PC-3 (cell line): ENCODE measurements at regions not wholly inside any gene's neighbourhood (a gene's known extent, or its start where the extent isn't known, plus 50 kb on each side); places are given as distances from the start of the nearest gene placed in this dataset.

Source experiments
- ATAC-seq: fragments of 200-7000 bp; cut with Tn5 transposase; 2 replicates; pipeline ENCODE4 v1.9.1; 2020; ENCODE audit warnings: mild to moderate bottlenecking, moderate library complexity
- BruUV-seq: library from RNA; stranded (reverse); fragments of 400-500 nt; replicated peaks from 2 replicates; lab custom pipeline; 2021; lab: Mats Ljungman, UMichigan
- CTCF ChIA-PET: fragments of 300-600 bp; sonication (Branson Sonifier 250); formaldehyde crosslinking; loops from one replicate; lab custom pipeline; 2022; ENCODE audit warnings: antibody characterized with exemption; lab: Charles Lee
- POLR2A ChIA-PET: fragments of 300-600 bp; sonication (Branson Sonifier 250); formaldehyde crosslinking; loops from one replicate; lab custom pipeline; 2022; ENCODE audit warnings: antibody characterized with exemption; ENCODE audit not compliant: unreplicated experiment; lab: Charles Lee
- DNase-seq: peaks from one replicate; pipeline ENCODE4 v3.0.0-alpha.2; 2015
- H2AFZ ChIP-seq: fragments of 300-600 bp; sonication (generic); 2 replicates; pipeline ENCODE4 v1.6.0; 2016; ENCODE audit warnings: antibody characterized with exemption, low read length
- H3F3A ChIP-seq: fragments of 300-600 bp; sonication (generic); one replicate; pipeline ENCODE4 v1.6.0; 2017; ENCODE audit warnings: antibody characterized with exemption, low read length, control low read depth, mild to moderate bottlenecking; ENCODE audit not compliant: unreplicated experiment
- H3K27ac ChIP-seq: fragments of 300-600 bp; sonication (generic); 2 replicates; pipeline ENCODE4 v1.5.1; 2016; ENCODE audit warnings: mild to moderate bottlenecking, low read length
- H3K27me3 ChIP-seq: fragments of 300-600 bp; sonication (generic); 2 replicates; pipeline ENCODE4 v1.6.1; 2016; ENCODE audit warnings: low read length, mixed read lengths
- H3K36me3 ChIP-seq: fragments of 300-600 bp; sonication (generic); 2 replicates; pipeline ENCODE4 v1.6.1; 2016; ENCODE audit warnings: low read depth, mixed run types, low read length, mixed read lengths
- H3K4me1 ChIP-seq: fragments of 300-600 bp; sonication (generic); 2 replicates; pipeline ENCODE4 v1.5.1; 2016; ENCODE audit warnings: low read length; ENCODE audit not compliant: insufficient read depth
- H3K4me2 ChIP-seq: fragments of 300-600 bp; sonication (generic); 2 replicates; pipeline ENCODE4 v1.6.0; 2016; ENCODE audit warnings: low read length
- H3K4me3 ChIP-seq: fragments of 300-600 bp; sonication (generic); 2 replicates; pipeline ENCODE4 v1.5.1; 2016; ENCODE audit warnings: mild to moderate bottlenecking, low read length, mixed read lengths
- H3K79me2 ChIP-seq: fragments of 300-600 bp; sonication (generic); 2 replicates; pipeline ENCODE4 v1.6.1; 2017; ENCODE audit warnings: low read length, mixed read lengths
- H3K9ac ChIP-seq: fragments of 300-600 bp; sonication (generic); 2 replicates; pipeline ENCODE4 v1.6.0; 2016; ENCODE audit warnings: mild to moderate bottlenecking, low read length
- H3K9me2 ChIP-seq: fragments of 300-600 bp; sonication (generic); replicated peaks from 2 replicates; pipeline ENCODE4 v1.6.1; 2016; ENCODE audit warnings: mixed run types, low read length, mixed read lengths
- H3K9me3 ChIP-seq: fragments of 300-600 bp; sonication (generic); 2 replicates; pipeline ENCODE4 v1.6.1; 2016; ENCODE audit warnings: low read length, mixed read lengths
- H4K20me1 ChIP-seq: fragments of 300-600 bp; sonication (generic); 2 replicates; pipeline ENCODE4 v1.6.1; 2016; ENCODE audit warnings: low read length, mixed read lengths
- EZH2 ChIP-seq: fragments of 300-600 bp; sonication (generic); IDR thresholded peaks from one replicate; pipeline ENCODE4 v1.6.1; 2017; ENCODE audit warnings: antibody characterized with exemption, mild to moderate bottlenecking, low read length; ENCODE audit not compliant: unreplicated experiment
- EZH2phosphoT487 ChIP-seq: fragments of 300-600 bp; sonication (generic); IDR thresholded peaks from 2 replicates; pipeline ENCODE4 v1.6.1; 2018; ENCODE audit warnings: mild to moderate bottlenecking, antibody characterized with exemption, low read length, borderline replicate concordance
- intact Hi-C: fragments of 100-400 bp; cut with micrococcal nuclease; formaldehyde crosslinking; loops from 2 replicates; pipeline ENCODE4 v1.9.0; 2023
- TF ChIP-seq, protein P1 (sequence below): fragments of 300-600 bp; sonication (generic); conservative IDR thresholded peaks from 2 replicates; pipeline ENCODE4 v1.5.1; 2017; ENCODE audit warnings: antibody characterized with exemption, low read depth, mild to moderate bottlenecking, low read length

DNA sequence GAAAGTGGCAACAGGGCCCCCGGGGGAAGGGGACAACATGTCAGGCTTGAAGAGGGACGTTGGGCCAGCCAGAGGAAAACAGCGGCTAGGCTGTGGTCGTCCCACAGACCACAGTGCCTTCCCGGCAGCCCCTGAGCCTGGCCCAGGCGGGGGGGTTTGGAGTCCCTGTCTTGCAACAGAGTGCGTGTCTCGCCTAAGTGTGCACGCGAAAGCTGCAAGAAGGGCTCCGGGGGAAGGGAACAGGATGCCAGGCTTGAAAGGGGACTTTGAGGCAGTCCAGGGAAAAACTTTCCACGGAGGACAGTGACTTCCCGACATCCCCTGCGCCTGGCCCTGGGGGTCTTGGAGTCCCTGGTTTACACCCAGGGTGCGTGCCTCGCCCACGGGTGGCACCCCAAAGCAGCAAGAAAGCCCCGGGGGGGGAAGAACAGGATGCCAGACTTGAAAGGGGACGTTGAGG, 157.5 kb upstream of the ALG10B start:
- no peaks in the 10 kb centered on the region for H4K20me1 ChIP-seq
- H3K27me3 ChIP-seq: peaks cover 18% of the 10 kb centered on the region
- TF ChIP-seq EZH2 (no peak), EZH2phosphoT487 (no peak)
- TF ChIP-seq, protein P1, sequence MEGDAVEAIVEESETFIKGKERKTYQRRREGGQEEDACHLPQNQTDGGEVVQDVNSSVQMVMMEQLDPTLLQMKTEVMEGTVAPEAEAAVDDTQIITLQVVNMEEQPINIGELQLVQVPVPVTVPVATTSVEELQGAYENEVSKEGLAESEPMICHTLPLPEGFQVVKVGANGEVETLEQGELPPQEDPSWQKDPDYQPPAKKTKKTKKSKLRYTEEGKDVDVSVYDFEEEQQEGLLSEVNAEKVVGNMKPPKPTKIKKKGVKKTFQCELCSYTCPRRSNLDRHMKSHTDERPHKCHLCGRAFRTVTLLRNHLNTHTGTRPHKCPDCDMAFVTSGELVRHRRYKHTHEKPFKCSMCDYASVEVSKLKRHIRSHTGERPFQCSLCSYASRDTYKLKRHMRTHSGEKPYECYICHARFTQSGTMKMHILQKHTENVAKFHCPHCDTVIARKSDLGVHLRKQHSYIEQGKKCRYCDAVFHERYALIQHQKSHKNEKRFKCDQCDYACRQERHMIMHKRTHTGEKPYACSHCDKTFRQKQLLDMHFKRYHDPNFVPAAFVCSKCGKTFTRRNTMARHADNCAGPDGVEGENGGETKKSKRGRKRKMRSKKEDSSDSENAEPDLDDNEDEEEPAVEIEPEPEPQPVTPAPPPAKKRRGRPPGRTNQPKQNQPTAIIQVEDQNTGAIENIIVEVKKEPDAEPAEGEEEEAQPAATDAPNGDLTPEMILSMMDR: no peak
- H3K4me2 ChIP-seq: no peak overlapping the region
- CTCF ChIA-PET: no interaction called here
- H3K36me3 ChIP-seq: no peaks in the 10 kb centered on the region
- intact Hi-C loops: no loop called here
- BruUV-seq: no TSS peak
- H3K4me1 ChIP-seq: no peaks in the 10 kb centered on the region
- H3K9me2 ChIP-seq: no peaks in the 10 kb centered on the region
- H3K9me3 ChIP-seq: no peaks in the 10 kb centered on the region
- H3K27ac ChIP-seq: no peak overlapping the region
- no peaks in the 10 kb centered on the region for H3F3A ChIP-seq
- no peak overlapping the region for H3K9ac ChIP-seq
- DNase-seq: no peak
- H3K79me2 ChIP-seq: no peaks in the 10 kb centered on the region
- POLR2A ChIA-PET: no interaction called here
- no peak for ATAC-seq
- no peak overlapping the region for H2AFZ ChIP-seq
- no peak overlapping the region for H3K4me3 ChIP-seq

DNA sequence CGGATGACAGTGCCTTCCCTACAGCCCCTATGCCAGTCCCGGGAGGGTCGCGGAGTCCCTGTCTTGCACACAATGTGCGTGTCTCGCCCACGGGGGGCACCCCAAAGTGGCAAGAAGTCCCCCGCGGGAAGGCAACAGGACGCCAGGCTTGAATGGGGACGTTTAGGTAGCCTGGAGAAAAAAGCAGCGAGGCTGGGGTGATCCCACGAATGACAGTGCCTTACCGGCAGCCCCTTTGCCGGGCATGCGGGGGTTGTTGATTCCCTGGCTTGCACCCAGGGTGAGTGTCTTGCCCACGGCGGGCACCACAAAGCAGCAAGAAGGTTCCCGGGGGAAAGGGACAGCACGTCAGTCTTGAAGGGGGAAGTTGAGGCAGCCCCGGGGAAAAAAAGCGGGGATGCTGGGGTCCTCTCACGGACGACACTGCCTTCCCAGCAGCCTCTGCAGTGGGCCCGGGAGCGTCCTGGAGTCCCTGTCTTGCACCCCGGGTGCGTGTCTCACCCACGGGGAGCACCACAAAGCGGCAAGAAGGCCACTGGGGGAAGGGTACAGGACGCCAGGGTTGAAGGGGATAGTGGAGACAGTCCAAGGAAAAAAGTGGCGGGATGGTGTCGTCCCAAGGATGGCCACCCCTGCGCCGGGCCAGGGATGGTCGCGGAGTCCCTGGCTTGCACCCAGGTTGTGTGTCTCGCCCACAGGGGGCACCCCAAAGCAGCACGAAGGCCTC, 156.8 kb upstream of the ALG10B start:
- TF ChIP-seq, protein P1: no peak
- TF ChIP-seq EZH2 (no peak), EZH2phosphoT487 (no peak)
- Histone ChIP-seq H3K9me2 (no peaks in the 10 kb centered on the region), H3K27me3 (peaks cover 18% of the 10 kb centered on the region), H3K9ac (no peak overlapping the region), H3K4me1 (no peaks in the 10 kb centered on the region), H3F3A (no peaks in the 10 kb centered on the region), H3K4me2 (no peak overlapping the region), H2AFZ (no peak overlapping the region), H3K79me2 (no peaks in the 10 kb centered on the region), H4K20me1 (no peaks in the 10 kb centered on the region), H3K36me3 (no peaks in the 10 kb centered on the region), H3K9me3 (no peaks in the 10 kb centered on the region), H3K27ac (no peak overlapping the region), H3K4me3 (no peak overlapping the region)
- intact Hi-C loops: no loop called here
- no peak for ATAC-seq
- BruUV-seq: no TSS peak
- CTCF ChIA-PET: no interaction called here
- POLR2A ChIA-PET: no interaction called here
- no peak for DNase-seq

DNA sequence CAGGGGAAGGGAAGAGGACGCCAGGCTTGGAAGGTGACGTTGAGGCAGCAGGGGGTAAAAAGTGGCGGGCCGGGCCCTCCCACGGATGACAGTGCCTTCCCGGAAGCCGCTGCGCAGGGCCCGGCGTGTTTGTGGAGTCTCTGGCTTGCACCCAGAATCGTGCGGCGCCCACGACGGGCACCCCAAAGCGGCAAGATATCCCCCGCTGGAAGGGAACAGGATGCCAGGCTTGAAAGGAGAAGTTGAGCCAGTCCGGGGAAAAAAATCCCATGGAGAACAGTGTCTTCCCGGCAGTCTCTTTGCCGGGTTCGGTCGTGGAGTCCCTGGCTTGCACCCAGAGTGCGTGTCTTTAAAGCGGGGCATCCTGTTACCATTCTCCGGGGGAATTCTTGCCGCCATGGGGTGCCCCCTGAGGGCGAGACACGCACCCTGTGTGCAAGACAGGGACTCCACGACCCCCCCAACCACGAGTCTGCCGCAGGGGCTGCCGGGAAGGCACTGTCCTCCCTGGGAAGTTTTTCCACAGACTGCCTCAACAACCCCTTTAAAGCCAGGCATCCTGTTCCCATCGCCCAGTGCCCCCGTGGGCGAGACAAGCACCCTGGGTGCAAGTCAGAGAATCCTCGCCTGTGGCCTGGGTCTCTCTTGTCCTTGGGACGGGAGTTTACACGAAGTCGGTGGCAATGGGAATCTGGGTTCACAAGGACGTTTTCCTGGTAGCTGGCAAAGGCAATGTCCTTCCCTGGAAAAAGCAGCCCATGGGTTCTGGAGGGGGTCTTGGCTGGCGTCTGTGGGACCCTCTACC, 156.1 kb upstream of the ALG10B start:
- H3K36me3 ChIP-seq: no peaks in the 10 kb centered on the region
- H3K9ac ChIP-seq: no peak overlapping the region
- no peaks in the 10 kb centered on the region for H3K4me1 ChIP-seq
- no peaks in the 10 kb centered on the region for H3F3A ChIP-seq
- ChIA-PET POLR2A (no interaction called here), CTCF (no interaction called here)
- DNase-seq (no peak), ATAC-seq (no peak)
- no peaks in the 10 kb centered on the region for H4K20me1 ChIP-seq
- no peaks in the 10 kb centered on the region for H3K9me2 ChIP-seq
- H2AFZ ChIP-seq: no peak overlapping the region
- intact Hi-C loops: no loop called here
- peaks cover 18% of the 10 kb centered on the region for H3K27me3 ChIP-seq
- H3K4me2 ChIP-seq: no peak overlapping the region
- H3K27ac ChIP-seq: no peak overlapping the region
- H3K9me3 ChIP-seq: no peaks in the 10 kb centered on the region
- no peak overlapping the region for H3K4me3 ChIP-seq
- no TSS peak for BruUV-seq
- TF ChIP-seq EZH2 (no peak), EZH2phosphoT487 (no peak)
- TF ChIP-seq, protein P1: no peak
- H3K79me2 ChIP-seq: no peaks in the 10 kb centered on the region
